Left renal pelvis (tissue), 4 donors: ENCODE measurements at regions not wholly inside any gene's neighbourhood (a gene's known extent, or its start where the extent isn't known, plus 50 kb on each side); places are given as distances from the start of the nearest gene placed in this dataset.

ENCODE experiments used
- DNase-seq, 4 donors: peaks; one replicate each; pipeline ENCODE4 v3.0.0-alpha.2; 2013; ENCODE audit warnings: low read depth in 4 of 4, low spot score in 3 of 4

DNA sequence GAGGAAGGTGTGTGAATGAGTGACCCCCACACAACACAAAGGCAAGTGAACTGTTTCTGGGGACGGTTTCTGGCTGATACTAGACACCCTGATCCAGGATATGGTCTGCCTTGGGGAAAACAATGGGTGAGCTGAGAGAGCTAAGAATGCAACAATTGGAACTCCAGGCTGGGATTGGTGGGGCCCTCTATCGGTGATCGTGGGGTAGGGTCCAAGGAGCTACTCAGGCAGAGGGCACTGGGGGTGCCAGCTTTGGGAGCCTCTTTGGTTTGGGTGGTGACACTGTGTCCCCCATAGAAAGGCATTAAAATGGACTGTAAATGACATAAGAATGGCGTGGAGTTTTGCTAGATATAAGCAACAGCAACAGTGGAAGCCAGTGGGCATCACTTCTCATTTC, 439.1 kb downstream of the DMAC1 start:
- DNase-seq = no peak

DNA sequence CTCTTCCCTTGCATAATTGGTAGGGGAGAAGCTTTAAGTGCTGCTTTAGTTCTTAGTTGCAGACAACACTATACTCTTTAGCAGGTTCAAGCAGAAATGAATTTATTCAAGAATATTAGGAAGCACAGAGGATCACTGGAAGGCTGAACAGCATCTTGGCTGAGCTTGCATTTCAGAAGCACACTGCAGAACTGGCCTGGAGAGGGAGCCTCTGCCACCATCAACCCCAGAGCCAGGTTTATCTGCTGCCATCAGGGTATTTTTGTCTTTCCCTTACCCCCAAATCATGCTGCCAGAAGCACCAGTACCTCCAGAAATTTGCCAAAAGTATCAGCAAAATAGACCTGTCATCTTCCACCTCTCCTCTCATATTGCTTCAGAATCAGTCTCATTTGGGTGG, 440.7 kb downstream of the DMAC1 start:
- DNase-seq = no peak

DNA sequence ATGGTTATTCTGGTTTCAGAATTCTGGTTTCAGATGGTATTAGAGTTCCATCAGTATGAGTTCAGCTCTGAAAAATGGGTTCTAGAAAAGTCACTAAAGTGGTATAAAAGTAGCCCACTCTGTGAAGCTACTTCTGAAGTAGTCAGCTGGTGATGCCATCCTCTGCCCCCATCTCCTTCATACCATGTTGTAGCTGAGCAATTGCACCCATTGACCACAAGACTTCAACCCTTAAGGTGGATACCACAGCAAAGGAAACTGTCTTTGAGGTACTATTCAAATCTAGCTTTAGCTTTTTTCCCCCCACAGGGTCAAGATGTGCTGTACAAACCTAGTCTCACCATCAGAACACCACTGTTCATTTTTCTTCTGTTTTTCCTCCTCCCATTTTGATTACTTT, 444.9 kb downstream of the DMAC1 start:
- no peak for DNase-seq

DNA sequence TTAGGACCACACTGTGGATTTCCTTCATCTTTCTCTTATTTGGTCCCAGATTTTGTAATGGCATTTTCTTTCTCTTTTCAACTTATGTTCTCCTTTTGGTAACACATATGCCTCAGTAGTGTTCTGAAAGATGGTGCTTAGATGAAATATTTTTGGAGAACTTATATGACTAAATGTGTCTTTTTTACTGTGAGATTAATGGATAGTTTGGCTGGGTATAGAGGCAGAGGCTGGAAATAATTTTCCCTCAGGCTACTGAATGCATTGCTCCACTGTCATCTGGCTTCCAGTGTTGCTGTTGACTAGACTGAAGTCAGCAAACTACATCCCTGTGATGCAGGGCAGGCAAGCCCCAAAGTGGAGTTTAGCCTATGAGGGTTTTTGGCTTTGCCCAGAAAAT, 450.9 kb downstream of the DMAC1 start:
- DNase-seq = no peak

DNA sequence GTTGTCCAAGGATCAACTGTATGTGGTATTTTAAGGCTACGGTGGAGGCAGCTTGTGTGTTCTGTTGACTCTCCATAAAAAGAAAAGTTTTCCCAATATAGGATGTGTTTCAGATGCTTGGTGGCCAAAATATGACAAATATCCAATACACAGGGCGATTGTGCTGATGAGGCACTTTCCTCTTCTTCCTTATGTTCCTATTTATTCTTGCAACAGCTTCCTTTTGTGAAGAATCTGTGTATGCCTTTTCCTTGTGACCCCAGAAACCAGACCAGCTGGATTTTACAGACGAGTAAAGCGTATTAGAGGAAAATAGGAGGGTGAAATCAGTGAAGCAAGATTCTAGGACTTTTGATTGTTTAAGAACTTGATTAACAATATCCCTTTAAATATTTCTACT, 452.0 kb downstream of the DMAC1 start:
- DNase-seq = no peak

DNA sequence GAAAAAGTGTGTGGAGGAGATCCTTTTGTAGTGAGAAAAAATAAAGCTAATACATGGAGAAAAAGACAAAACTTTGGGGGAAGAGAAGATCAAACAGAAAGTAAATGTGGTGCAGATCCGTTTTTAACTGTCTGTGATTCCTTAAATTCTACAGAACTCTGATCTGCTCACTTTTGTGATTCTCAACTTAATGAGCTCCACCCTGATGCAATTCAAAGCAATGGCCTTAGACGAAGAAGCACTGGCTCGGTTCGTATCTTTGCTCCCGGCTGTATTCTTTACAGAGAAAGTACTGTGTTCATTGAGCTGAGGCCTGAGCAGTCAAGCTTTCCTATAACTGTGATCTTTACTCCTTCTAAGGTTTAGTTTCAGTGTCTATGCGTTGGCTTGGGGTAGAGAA, 453.4 kb downstream of the DMAC1 start:
- no peak for DNase-seq

DNA sequence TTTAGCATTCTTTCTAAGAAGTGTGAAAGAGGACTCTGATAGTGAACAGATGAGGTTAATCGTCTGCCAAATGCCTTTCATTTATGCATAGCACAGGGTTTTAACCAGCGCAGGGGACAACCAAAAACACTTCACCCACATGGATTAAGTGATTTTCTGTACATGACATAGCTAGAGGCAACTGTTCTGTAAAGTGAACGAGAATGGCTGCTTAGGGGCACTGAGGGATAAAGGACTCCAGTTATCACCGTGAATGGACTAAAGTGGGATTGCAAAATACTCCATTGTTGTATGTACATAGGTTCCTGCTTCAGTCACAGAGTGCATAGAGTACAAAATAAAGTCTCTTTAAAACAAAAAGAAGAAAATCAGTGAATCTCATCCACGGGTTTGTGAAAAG, 456.8 kb downstream of the DMAC1 start:
- no peak for DNase-seq

DNA sequence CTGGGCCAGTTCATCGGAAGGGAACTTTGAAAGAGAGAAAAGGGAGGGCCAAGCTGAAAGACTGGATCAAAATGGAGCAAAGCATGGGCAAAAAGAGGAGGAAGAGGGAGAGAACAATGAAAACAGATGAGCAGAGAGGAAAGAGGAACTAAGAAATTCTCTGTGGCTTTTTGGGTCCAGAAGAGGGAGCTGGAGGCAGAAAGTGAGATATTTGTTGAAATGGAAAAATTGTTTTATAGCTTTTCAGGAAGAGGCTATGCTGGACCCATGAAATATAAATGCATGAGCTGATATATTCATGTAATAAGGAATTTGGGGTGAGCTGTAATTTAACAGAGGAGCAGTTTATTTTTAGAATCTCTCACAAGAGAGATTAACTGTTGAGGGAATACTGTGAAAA, 457.3 kb downstream of the DMAC1 start:
- no peak for DNase-seq

DNA sequence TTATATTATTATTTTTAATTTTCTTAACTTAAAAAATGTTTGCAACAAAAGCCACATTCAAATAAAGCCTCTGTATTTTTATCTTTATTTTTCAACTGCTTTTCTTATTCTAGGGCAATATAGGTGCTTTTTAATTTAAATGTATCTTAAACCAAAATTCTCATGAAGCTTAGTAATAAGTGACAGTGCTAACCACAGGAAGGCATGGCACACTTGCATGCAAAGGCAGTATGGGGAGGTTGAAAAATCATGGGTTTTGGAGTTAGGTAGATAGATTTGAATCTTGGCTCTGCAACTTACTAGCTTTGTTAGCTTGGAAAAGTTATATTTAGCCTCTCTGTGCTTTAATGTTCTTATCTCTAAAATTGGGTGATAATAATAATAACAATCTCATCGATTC, 458.0 kb downstream of the DMAC1 start:
- DNase-seq = no peak

DNA sequence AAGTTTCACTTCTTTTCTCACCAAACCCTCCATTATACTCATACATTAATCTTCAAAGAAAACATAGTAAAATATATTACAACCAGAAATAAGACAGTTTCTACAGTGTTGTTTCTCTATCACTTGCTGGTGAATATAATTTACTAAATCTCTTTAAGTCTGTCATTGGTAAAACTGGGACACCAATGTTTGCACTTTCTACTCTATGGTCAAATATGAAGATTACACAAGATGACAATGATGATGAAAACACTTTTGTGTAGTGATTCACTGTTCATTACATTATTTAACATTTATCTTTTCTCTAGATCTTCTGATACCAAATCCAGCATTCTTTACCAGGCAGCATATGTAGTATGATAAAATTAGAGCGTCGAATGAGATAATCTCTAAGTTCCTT, 459.1 kb downstream of the DMAC1 start:
- no peak for DNase-seq

DNA sequence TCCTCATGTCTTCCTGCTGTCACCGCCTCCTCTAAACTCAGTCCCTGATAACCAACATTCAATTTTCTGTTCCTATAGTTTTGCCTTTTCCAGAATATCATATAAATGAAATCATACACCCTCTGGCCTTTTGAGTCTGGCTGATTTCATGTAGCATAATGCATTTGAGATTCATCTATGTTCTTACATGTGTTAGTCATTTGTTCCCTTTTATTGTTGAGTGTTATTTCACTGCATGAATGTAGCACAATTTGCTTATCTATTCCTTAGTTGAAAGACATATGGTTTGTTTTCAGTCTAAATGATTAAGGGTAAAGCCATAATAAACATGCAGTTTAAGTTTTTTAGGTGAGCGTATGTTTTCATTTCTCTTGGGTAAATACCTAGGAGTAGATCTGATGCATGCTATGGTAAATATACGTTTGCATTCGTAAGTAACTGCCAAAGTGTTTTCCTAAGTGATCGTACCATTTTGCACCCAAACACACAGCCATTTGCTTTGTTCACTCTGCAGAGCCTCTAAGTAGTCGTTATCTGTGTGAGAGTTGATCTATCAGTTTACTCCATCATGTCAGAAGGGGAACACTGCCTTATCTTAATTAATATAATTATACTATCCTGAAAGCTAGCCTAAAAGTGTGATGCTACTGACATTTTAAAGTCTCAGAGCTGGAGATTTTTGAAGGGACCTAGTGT, 460.8 kb downstream of the DMAC1 start:
- no peak for DNase-seq

DNA sequence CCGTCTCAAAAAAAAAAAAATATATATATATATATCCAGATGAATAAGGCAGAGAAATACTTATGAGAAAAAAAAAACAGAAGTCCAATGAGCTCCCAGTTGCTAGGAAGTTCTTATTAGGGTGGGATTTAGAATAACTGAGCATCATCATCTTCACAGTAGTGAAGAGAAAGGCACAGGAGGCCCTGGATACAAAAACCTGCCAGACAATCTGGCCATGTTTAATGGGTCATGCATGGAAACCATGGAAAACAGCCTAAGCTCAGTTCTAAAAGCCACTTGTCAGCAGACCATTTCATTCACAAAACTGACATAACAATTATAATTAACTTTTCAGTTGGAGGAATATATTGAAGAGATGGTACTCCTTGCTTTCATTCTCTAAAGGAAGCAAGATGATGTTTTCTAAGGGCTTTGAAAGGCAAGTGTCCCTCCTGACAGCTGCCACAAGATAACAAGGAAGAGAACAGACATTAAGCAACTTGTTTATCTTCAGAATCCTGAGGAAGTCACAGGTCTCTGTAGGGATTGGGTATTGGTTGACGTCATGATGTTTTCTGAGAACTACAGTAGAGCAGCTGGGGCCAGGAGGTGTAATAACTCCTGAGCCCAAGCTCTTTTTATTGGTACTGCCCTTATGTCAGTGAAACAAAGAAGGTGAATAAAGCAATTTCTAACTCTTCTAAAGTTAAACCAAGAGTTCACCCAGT, 463.1 kb downstream of the DMAC1 start:
- no peak for DNase-seq

DNA sequence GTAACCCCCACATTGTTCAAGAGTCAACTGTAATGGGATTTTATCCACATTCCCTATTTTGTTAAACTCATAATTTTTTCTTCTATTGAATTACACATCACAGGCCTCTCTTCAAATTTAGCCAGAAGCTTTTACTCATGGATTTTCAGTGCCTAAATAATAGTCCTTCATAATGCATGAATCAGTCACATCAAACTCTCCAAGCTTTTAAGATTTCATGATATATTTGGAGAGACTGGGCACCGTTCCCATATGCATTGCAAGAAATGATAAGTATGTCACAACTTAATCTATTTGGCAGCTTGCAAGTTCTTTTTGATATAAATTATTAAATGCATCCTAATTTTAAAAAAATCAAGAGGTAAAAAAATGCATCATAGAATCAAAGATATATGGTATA, 465.9 kb downstream of the DMAC1 start:
- DNase-seq = no peak

DNA sequence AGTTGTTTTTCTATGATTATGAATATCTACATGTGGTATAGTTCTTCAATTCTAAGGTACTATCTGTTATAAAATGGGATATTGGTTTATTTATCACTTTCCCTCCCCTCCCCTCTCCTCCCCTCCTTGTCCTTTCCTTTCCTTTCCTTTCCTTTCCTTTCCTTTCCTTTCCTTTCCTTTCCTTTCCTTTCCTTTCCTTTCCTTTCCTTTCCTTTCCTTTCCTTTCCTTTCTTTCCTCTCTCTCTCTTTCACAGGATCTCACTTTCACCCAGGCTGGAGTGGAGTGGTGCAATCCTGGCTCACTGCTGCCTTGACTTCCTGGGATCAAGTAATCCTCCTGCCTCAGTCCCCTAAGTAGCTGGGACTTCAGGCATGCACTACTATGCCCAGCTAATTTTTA, 466.8 kb downstream of the DMAC1 start:
- DNase-seq = no peak

DNA sequence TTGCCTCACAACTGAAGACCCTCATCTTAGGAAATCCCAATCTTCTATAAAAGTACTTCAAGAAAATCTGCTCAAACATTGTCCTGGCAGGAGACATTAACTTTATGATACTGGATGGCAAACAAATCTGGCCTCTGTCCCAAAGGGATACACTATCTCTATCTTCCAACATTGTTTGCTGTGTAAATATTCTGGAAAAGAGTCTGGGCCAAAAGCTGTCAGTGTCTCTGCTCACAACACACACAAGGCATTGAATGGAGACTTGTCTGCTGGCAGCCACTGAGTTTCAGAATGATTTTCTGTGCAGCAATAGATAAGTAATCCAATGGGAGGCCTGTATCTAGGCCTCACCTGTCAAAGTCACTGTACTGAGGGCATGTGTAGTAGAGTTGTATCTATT, 471.1 kb downstream of the DMAC1 start:
- no peak for DNase-seq

DNA sequence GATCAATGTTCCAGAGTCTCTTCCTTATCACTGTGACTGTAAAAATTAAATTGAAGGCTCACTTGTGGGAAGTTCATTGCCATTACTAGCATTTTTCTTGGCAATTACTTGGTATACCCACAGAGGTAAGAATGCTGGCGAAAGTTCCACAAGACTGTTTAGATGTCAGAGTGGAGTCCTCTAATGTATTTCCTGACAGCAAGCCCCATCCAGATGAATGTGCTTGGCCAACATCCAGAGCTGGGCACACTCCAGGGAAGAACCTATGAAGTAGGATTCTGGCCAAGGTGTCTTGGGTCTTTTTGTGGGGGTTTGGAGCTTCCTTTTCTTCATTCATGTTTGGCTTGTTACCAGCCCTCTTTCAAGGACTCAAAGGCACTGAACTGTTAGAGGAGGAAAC, 473.6 kb downstream of the DMAC1 start:
- DNase-seq = no peak

DNA sequence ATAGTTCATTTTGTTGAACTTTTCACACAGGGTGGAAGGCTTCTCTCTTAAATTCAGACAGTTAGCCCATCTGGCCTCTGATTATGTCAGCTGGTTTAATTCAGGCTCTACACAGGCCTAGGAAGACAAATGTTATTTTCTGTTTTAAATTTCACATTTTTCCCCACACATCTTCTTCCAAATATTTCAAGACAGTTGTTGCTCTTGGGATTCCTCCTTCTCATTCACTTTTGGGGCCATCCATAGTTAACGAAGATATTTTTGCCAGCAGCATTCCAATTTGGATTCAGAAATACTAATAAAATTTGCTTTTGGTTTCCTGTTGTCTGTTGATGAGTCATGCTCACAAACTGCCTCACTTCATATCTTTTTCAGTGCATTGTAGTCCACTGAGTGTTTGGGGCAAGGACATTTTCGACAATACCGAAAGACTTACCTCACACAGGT, 475.4 kb downstream of the DMAC1 start:
- no peak for DNase-seq

DNA sequence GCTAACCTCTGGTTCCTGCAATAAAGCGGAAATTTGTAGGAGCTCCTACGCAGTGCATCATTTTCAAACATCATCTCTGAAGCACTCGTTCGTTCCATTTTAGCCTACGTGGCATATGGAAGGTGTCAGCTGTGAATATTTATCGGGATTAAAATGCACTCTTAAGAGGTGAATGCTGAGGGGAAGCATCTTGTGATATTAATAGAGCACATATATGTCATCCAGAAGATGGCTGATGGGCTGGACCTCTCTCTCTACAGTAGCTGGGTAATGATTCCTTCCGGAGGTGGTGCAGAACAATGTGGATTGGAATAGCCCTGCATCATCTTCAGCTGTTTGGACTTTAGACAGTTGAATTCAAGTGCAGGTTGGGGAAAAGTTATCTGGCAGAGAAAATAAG, 478.7 kb downstream of the DMAC1 start:
- no peak for DNase-seq

DNA sequence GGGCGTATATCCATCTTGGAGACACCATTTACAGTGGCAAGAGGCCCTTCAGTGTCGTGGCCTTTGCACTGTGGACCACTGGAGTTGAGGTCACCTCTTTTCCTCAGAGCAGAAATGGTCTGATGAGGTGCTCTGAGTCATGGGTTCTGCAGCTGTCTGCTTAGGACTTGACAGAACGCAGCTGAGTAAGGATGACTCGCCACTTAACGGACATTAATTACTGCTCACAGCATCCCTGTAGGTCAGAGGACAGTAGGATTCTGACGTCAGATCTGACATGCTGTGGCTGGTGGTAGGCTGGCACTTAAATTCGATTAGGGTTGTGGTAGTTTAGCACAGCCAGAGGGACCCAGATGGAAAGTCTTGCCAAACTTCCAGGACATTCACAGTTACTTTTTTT, 479.4 kb downstream of the DMAC1 start:
- no peak for DNase-seq

DNA sequence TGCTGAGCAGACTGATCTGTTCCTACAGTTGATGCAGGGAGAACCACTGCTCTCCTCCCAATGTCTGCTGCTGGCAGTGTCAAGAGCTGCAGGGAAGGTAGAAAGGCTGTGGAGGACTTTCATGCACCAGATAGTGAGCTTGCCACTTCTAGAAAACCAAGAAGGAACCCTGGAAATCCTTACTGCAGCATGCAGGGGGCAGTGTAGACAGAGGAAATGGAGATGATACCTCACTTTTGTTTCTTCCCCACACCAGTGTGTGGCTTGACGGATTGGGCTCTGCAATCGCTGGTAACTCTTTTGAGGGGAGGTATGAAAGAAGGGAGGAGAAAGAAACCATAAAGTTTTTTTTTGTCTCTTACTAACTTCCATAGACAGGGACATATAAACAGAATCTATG, 480.7 kb downstream of the DMAC1 start:
- no peak for DNase-seq

DNA sequence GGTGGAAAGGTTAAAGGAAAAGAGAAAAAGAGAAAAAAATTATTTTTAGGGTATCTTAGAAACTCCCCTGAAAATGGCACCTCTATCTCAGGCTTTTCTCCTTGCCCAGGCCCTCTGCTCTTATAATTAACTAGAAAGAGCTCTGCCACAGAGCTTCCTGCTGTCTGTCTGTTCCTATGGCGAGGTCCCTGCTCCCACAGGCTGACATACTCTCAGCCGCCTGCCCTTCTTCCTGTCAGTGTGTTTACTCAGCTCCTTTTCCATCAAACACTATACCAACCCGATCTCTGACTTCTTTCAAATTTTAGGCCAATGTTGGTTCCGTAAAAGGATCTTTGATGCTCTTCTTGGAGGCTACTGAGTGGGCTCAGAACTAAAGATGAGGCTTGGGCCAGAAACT, 482.6 kb downstream of the DMAC1 start:
- DNase-seq = no peak

DNA sequence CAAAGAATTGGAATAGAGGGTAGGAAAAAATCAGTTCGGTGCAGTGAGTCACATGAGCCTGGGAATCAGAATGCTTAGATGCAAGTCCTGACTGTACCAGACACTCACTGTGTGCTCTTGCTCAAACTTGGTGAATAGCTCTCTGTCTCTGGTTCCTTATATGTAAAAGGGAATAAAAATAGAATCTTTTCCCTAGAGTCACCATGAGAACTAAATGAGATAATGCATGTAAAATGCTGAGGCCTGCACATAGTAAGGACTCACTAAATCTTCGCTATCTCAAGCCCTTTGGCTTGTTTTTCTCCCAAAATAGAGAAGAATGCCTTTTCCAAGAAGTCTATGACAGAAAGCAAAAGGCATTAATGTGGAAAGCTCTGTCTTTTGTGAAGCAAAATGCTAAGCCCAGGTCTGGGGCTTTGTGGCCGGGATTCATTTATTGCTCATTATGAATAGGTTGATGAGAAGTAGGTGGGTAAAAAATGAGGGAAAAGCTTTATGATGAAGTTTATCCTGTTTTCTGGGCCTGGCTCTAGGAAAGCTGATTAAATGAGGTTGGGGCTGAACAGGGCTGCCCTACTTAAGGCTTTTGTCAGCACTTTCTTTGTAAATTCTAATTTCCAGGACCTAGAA, 483.3 kb downstream of the DMAC1 start:
- DNase-seq = no peak
